Activated T-cell treated with anti-CD3 and anti-CD28 coated beads, Interleukin-2, amount 50 U/mL, for 24 hours (primary cell): ENCODE measurements at regions not wholly inside any gene's neighbourhood (a gene's known extent, or its start where the extent isn't known, plus 50 kb on each side); places are given as distances from the start of the nearest gene placed in this dataset.
A peak's percentile ranks its signal among the peaks of the same experiment; 100 is the strongest.
"Not testable (repeated sequence)": the region's sequence is repeated elsewhere in the genome, so short reads cannot be mapped to it uniquely, and the experiment has no call there.

Experiments
- DNase-seq: peaks from one replicate; pipeline ENCODE4 v3.0.0-alpha.2; 2020
- H3K27ac Mint-ChIP-seq: 2 replicates; pipeline ENCODE4 v1.8.0; 2020; ENCODE audit warnings: mild to moderate bottlenecking, mixed read lengths
- H3K27me3 Mint-ChIP-seq: 2 replicates; pipeline ENCODE4 v1.8.0; 2020; ENCODE audit warnings: mixed read lengths
- H3K36me3 Mint-ChIP-seq: 2 replicates; pipeline ENCODE4 v1.8.0; 2020; ENCODE audit warnings: low read depth, mixed read lengths
- H3K4me1 Mint-ChIP-seq: 2 replicates; pipeline ENCODE4 v1.8.0; 2020; ENCODE audit warnings: low read depth, mixed read lengths
- H3K4me3 Mint-ChIP-seq: 2 replicates; pipeline ENCODE4 v1.8.0; 2020; ENCODE audit warnings: mild to moderate bottlenecking, moderate library complexity, mixed read lengths
- H3K9me3 Mint-ChIP-seq: 2 replicates; pipeline ENCODE4 v1.8.0; 2020; ENCODE audit warnings: mixed read lengths

- H3K9me3 Mint-ChIP-seq, H3K4me1 Mint-ChIP-seq, H3K27me3 Mint-ChIP-seq, DNase-seq, H3K27ac Mint-ChIP-seq, H3K36me3 Mint-ChIP-seq, H3K4me3 Mint-ChIP-seq: not testable (repeated sequence)
Measured at GRCh38 chr3:10109-10996, 186.2 kb upstream of the CHL1 start.

GRCh38 chr3:11734-12133 lies 184.8 kb upstream of the CHL1 start:
- peak overlapping the region; percentile 71 for H3K27ac Mint-ChIP-seq
- H3K4me1 Mint-ChIP-seq = peaks cover 2% of the 10 kb centered on the region
- peak; percentile 37 for DNase-seq
- peaks cover 13% of the 10 kb centered on the region for H3K27me3 Mint-ChIP-seq
- H3K9me3 Mint-ChIP-seq = peaks cover 5% of the 10 kb centered on the region
- peak overlapping the region; percentile 59 for H3K4me3 Mint-ChIP-seq
- peaks cover 5% of the 10 kb centered on the region for H3K36me3 Mint-ChIP-seq

GRCh38 chr3:14652-15051 lies 181.9 kb upstream of the CHL1 start:
- peaks cover 2% of the 10 kb centered on the region for H3K4me1 Mint-ChIP-seq
- H3K27ac Mint-ChIP-seq = no peak overlapping the region
- no peak overlapping the region for H3K4me3 Mint-ChIP-seq
- DNase-seq = no peak
- peaks cover 5% of the 10 kb centered on the region for H3K36me3 Mint-ChIP-seq
- peaks cover 26% of the 10 kb centered on the region for H3K27me3 Mint-ChIP-seq
- H3K9me3 Mint-ChIP-seq = peaks cover 5% of the 10 kb centered on the region

GRCh38 chr3:16366-16765 lies 180.2 kb upstream of the CHL1 start:
- H3K27ac Mint-ChIP-seq = no peak overlapping the region
- DNase-seq = no peak
- no peak overlapping the region for H3K4me3 Mint-ChIP-seq
- H3K4me1 Mint-ChIP-seq = peaks cover 2% of the 10 kb centered on the region
- H3K36me3 Mint-ChIP-seq = peaks cover 5% of the 10 kb centered on the region
- peaks cover 32% of the 10 kb centered on the region for H3K27me3 Mint-ChIP-seq
- H3K9me3 Mint-ChIP-seq = peaks cover 5% of the 10 kb centered on the region

GRCh38 chr3:20421-20820 lies 176.1 kb upstream of the CHL1 start:
- DNase-seq = no peak
- Mint-ChIP-seq H3K4me1 (no peaks in the 10 kb centered on the region), H3K27ac (no peak overlapping the region), H3K27me3 (peaks cover 43% of the 10 kb centered on the region), H3K4me3 (no peak overlapping the region), H3K9me3 (no peaks in the 10 kb centered on the region), H3K36me3 (no peaks in the 10 kb centered on the region)

- no peak for DNase-seq
- no peaks in the 10 kb centered on the region for H3K4me1 Mint-ChIP-seq
- H3K27me3 Mint-ChIP-seq = peaks cover 25% of the 10 kb centered on the region
- H3K4me3 Mint-ChIP-seq = no peak overlapping the region
- no peaks in the 10 kb centered on the region for H3K9me3 Mint-ChIP-seq
- H3K36me3 Mint-ChIP-seq = no peaks in the 10 kb centered on the region
- no peak overlapping the region for H3K27ac Mint-ChIP-seq
Measured at GRCh38 chr3:24006-24405, 172.6 kb upstream of the CHL1 start.

- Mint-ChIP-seq H3K4me3 (no peak overlapping the region), H3K27me3 (peaks cover 23% of the 10 kb centered on the region), H3K36me3 (no peaks in the 10 kb centered on the region), H3K4me1 (no peaks in the 10 kb centered on the region), H3K9me3 (no peaks in the 10 kb centered on the region), H3K27ac (no peak overlapping the region)
- no peak for DNase-seq
Measured at GRCh38 chr3:25056-25455, 171.5 kb upstream of the CHL1 start.

GRCh38 chr3:35985-36384 lies 160.6 kb upstream of the CHL1 start:
- not testable (repeated sequence) for H3K4me1 Mint-ChIP-seq, H3K27ac Mint-ChIP-seq, H3K27me3 Mint-ChIP-seq, H3K9me3 Mint-ChIP-seq, H3K36me3 Mint-ChIP-seq, H3K4me3 Mint-ChIP-seq, DNase-seq

GRCh38 chr3:42871-43744 lies 153.5 kb upstream of the CHL1 start:
- H3K9me3 Mint-ChIP-seq, H3K4me1 Mint-ChIP-seq, H3K27ac Mint-ChIP-seq, DNase-seq, H3K36me3 Mint-ChIP-seq, H3K4me3 Mint-ChIP-seq: not testable (repeated sequence)
- H3K27me3 Mint-ChIP-seq = peaks cover 23% of the 10 kb centered on the region

GRCh38 chr3:44028-44676 lies 152.4 kb upstream of the CHL1 start:
- Mint-ChIP-seq H3K27ac (no peak overlapping the region), H3K9me3 (no peaks in the 10 kb centered on the region), H3K4me1 (no peaks in the 10 kb centered on the region), H3K4me3 (no peak overlapping the region), H3K27me3 (peaks cover 26% of the 10 kb centered on the region), H3K36me3 (no peaks in the 10 kb centered on the region)
- no peak for DNase-seq

GRCh38 chr3:44941-45340 lies 151.6 kb upstream of the CHL1 start:
- DNase-seq, H3K27ac Mint-ChIP-seq, H3K4me3 Mint-ChIP-seq, H3K4me1 Mint-ChIP-seq, H3K36me3 Mint-ChIP-seq, H3K9me3 Mint-ChIP-seq: not testable (repeated sequence)
- H3K27me3 Mint-ChIP-seq = peaks cover 23% of the 10 kb centered on the region

GRCh38 chr3:46576-46975 lies 150.0 kb upstream of the CHL1 start:
- no peak for DNase-seq
- no peaks in the 10 kb centered on the region for H3K36me3 Mint-ChIP-seq
- peaks cover 21% of the 10 kb centered on the region for H3K27me3 Mint-ChIP-seq
- H3K27ac Mint-ChIP-seq = no peak overlapping the region
- peaks cover 4% of the 10 kb centered on the region for H3K9me3 Mint-ChIP-seq
- H3K4me1 Mint-ChIP-seq = no peaks in the 10 kb centered on the region
- H3K4me3 Mint-ChIP-seq = no peak overlapping the region

- not testable (repeated sequence) for H3K9me3 Mint-ChIP-seq
Measured at GRCh38 chr3:53441-53840, 143.1 kb upstream of the CHL1 start.

GRCh38 chr3:54240-54639 lies 142.3 kb upstream of the CHL1 start:
- Mint-ChIP-seq H3K4me3 (no peak overlapping the region), H3K9me3 (peaks cover 5% of the 10 kb centered on the region), H3K27ac (no peak overlapping the region), H3K36me3 (no peaks in the 10 kb centered on the region), H3K4me1 (no peaks in the 10 kb centered on the region), H3K27me3 (peaks cover 8% of the 10 kb centered on the region)
- no peak for DNase-seq

More at GRCh38 chr3:53441-53840, 143.1 kb upstream of the CHL1 start:
- not testable (repeated sequence) for H3K27ac Mint-ChIP-seq, H3K4me3 Mint-ChIP-seq, H3K4me1 Mint-ChIP-seq, H3K36me3 Mint-ChIP-seq, DNase-seq
- peaks cover 10% of the 10 kb centered on the region for H3K27me3 Mint-ChIP-seq
